ENCODE measurements at regions not wholly inside any gene's neighbourhood (a gene's known extent, or its start where the extent isn't known, plus 50 kb on each side); places are given as distances from the start of the nearest gene placed in this dataset.

GRCh38 chr11:40062616-40063015, 1396.8 kb downstream of the LRRC4C start:
- DNase-seq, result no peak

DNA sequence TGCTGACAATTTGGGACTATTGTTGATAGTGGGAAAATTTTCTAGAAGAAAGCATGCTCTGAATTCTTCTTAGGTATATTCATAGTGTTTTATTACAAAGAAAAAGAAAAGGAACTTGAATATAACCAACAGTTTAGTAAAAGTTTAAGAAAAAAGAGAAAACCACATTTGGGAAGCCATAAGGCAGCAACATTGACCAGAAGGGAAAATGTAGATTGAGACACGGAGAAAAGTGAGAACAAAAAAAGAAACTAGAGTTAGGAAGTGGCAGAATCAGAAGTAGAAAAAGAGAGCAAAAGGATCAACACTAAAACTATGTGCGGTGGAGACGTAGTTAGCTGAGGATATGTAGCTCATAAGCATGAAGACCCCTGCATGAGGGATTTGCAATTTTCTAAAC, 1398.2 kb downstream of the LRRC4C start:
- DNase-seq, result no peak

DNA sequence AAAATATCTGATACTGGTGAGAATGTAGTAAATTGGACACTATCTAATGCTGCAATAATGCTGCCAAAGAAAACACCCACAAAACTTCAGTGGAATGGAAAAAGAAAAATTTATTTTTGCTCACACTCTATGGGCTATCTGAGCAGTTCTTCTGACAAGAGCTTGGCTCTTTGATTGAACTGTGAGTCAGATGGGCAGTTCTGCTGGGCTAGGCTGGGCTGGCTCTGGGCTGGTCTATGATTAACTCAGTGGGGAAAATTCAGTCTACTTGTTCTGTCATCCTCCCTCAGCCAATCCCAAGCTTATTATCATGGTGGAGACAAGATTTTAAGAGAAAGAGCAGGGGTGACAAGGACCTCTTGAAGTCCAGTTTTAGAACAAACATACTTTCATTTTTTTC, 1404.8 kb downstream of the LRRC4C start:
- DNase-seq, result no peak

DNA sequence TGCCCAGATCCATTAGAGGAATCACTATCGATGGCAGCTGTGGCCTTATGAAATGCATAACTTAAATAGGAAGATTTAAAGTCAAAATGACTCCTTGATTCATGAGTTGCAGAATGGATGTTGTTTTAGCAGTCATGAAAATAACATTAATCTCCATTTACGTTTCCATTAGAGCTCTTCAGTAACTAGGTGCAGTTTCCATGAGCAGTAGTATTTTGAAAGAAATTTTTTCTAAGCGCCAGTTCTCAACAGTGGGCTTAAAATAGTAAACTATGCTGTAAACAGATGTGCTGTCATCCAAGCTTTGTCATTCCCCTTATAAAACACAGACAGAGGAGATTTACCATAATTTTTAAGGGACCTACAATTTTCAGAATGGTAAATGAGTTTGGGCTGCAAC, 1414.1 kb downstream of the LRRC4C start:
- no peak for DNase-seq

DNA sequence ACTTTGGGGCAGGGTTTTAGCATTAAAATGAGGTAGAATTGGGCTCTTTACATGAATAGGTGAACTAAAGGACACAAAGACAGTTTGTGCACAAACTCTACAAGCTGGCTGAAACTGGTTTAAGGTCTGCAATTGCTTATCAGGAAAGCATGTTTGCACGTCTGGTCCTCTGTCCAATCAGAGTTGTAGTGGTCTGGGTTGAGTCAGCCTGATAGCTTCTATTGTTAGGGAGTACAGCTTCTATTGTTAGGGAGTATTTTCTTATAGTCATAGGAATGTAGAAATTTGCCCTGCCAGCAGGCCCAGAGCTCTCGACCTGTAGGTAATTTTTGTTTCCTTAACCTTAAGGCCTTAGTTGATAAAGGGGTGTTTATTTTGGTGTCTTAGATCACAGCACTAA, 1422.4 kb downstream of the LRRC4C start:
- no peak for DNase-seq

GRCh38 chr11:40032331-40032730, 1427.1 kb downstream of the LRRC4C start:
- DNase-seq, result no peak

DNA sequence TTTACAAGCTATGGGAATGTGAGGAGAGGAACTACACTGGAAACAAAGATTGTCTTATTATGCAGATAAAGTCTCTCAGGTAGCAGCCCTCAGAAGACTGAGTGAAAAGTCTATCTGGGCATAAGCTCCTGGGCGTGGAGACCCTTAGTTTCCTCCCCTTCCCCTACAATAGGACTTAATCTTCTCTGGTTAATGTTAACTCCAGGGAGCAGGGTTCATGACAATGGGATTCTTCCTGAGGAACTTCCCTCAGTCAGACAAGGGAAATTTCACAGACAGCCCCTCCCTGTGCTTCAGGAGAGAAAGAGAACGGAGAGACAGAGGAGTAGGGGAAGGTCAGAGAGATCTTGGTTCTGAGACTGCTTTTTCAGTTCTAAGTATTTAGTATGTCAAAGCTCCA, 1428.6 kb downstream of the LRRC4C start:
- no peak for DNase-seq

- DNase-seq, result no peak
These were observed 1430.1 kb downstream of the LRRC4C start for GRCh38 chr11:40029391-40029790.

- DNase-seq, result no peak
These were observed 1431.7 kb downstream of the LRRC4C start for GRCh38 chr11:40027720-40028119.

DNA sequence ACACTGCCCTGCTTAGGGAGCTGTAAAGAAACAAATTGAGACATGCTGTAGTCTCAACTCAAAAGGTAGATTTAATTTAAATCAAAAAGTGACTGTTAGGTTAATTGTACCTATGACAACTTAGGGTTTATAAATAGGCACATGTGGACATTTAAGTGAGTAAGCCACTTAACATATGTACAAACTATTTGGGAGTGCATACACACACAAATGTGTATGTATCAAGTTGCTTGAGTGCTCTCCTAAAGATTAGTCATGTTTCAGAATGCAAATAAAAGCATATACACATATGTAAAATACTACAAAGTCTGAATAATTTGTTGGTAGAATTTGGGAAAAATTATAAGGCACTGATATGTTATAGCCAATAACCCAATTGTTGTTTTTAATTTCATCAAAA, 1435.7 kb downstream of the LRRC4C start:
- no peak for DNase-seq

- DNase-seq, result no peak
These were observed 1449.4 kb downstream of the LRRC4C start for GRCh38 chr11:40010011-40010410.

- DNase-seq, result no peak
These were observed 1466.9 kb downstream of the LRRC4C start for GRCh38 chr11:39992551-39992950.

- DNase-seq, result no peak
These were observed 1469.0 kb downstream of the LRRC4C start for GRCh38 chr11:39990421-39990831.

GRCh38 chr11:39975091-39975490, 1484.4 kb downstream of the LRRC4C start:
- no peak for DNase-seq

GRCh38 chr11:39972461-39972860, 1487.0 kb downstream of the LRRC4C start:
- no peak for DNase-seq

GRCh38 chr11:39971938-39972337, 1487.5 kb downstream of the LRRC4C start:
- no peak for DNase-seq

DNA sequence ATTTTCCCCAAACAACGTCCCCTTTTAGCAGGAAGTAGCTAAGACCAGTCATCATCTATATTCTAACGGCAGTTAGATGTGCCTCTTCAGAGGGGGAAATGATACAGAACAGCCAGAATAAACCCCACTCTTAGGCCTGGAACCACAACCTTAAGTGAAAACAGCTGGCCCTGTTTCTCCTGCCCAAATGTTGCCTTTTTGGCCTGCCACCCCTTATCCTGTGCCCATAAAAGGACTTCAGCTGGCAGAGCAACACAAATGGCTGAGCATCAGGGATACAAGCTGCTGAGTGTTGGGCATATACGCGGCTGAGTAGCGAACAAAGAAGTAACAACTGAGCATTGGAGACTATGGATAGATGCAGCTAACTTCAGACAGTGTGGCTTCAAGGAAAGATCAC, 1491.4 kb downstream of the LRRC4C start:
- DNase-seq, result peak; percentile 56

- peak; percentile 66 for DNase-seq
These were observed 1493.8 kb downstream of the LRRC4C start for GRCh38 chr11:39965701-39966100.

GRCh38 chr11:39960206-39960605, 1499.2 kb downstream of the LRRC4C start:
- DNase-seq, result peak; percentile 26

- DNase-seq, result no peak
These were observed 1526.5 kb downstream of the LRRC4C start for GRCh38 chr11:39932966-39933365.

GRCh38 chr11:39917256-39917655, 1542.2 kb downstream of the LRRC4C start:
- DNase-seq, result no peak

GRCh38 chr11:39910087-39910486, 1549.4 kb downstream of the LRRC4C start:
- DNase-seq, result no peak

DNA sequence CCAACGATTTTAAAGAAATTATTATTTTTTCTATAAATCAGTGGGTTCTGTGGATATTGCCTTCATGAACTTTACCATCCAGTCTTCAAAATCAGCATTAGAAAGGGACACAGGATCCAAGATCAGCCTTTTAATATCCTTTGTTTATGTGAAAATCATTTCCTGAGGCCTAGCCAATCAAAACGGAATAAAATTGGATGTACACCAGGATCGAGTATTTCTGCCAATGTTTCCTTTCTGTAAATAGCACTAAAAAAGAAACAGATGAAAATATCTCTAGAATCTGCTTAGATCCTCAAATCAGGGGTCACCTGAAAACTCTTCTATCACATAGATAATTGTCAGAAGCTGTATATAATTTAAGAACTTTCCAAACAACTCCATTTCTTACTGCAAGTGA, 1598.5 kb downstream of the LRRC4C start:
- DNase-seq, result no peak

DNA sequence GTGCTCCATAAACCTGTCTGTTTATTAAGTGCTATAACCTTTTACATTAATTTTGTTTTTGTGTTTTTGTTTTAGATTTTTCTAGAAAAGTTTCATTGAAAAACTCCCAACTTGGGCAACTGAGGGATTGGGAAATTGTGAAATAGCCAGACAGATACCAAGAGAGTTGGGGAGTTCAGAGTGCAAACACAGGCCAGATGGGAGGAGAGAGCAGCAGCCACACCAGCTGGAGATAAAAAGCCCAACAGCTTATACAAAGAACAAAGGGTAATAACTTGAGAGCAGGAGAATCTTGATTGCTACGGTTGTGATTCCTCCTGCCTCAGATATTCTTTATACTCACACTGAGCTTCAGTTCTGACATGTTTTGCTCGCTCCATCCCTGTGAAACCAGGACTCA, 1642.2 kb downstream of the LRRC4C start:
- no peak for DNase-seq

DNA sequence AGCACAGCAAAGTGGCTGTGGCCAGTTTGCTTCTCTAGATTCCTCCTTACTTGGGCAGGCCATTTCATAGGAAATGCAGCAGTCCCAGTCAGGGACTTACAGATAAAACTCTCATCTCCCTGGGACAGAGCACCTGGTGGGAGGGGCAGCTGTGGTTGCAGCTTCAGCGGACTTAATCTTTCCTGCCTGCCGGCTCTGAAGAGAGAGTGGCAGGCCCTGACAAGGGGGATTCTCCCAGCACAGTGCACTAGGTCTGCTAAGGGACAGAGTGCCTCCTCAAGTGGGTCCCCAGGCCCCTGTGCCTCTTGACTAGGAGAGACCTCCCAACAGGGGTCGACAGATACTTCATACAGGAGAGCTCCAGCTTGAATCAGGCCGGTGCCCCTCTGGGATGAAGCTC, 1649.1 kb downstream of the LRRC4C start:
- no peak for DNase-seq

- DNase-seq, result no peak
These were observed 1649.6 kb downstream of the LRRC4C start for GRCh38 chr11:39809833-39810232.

Data from tongue (tissue), 1 donor.